Activated naive CD8-positive, alpha-beta T cell treated with anti-CD3 and anti-CD28 coated beads, Interleukin-2, amount 10 ng/mL, durations not matched to agents 7 days and 5 days (primary cell): ENCODE measurements at regions not wholly inside any gene's neighbourhood (a gene's known extent, or its start where the extent isn't known, plus 50 kb on each side); places are given as distances from the start of the nearest gene placed in this dataset.

Experiments
- ATAC-seq: fragments of 150-1000 bp; cut with Tn5 transposase; one replicate; pipeline ENCODE4 v1.10.0; 2021; ENCODE audit warnings: low read depth, moderate library complexity
- POLR2A ChIA-PET: fragments of 350-600 bp; sonication (Branson Sonifier 250); formaldehyde crosslinking; loops from one replicate; lab custom pipeline; 2021; ENCODE audit warnings: antibody characterized with exemption; lab: Charles Lee
- DNase-seq: peaks from one replicate; pipeline ENCODE4 v3.0.0; 2021
- H3K27ac Mint-ChIP-seq: one replicate; pipeline ENCODE4 v1.8.0; 2022; ENCODE audit warnings: mild to moderate bottlenecking, mixed read lengths
- H3K27me3 Mint-ChIP-seq: one replicate; pipeline ENCODE4 v1.8.0; 2022; ENCODE audit warnings: mild to moderate bottlenecking, moderate library complexity, mixed read lengths
- H3K36me3 Mint-ChIP-seq: one replicate; pipeline ENCODE4 v1.8.0; 2021; ENCODE audit warnings: mild to moderate bottlenecking, mixed read lengths
- H3K4me1 Mint-ChIP-seq: one replicate; pipeline ENCODE4 v1.8.0; 2021; ENCODE audit warnings: mixed read lengths
- H3K4me3 Mint-ChIP-seq: one replicate; pipeline ENCODE4 v1.8.0; 2022; ENCODE audit warnings: mild to moderate bottlenecking, moderate library complexity, mixed read lengths
- H3K9me3 Mint-ChIP-seq: one replicate; pipeline ENCODE4 v1.8.0; 2021; ENCODE audit warnings: mixed read lengths

- H3K4me1 Mint-ChIP-seq, result peaks cover 4% of the 10 kb centered on the region
- no peak for ATAC-seq
- no peaks in the 10 kb centered on the region for H3K9me3 Mint-ChIP-seq
- no peak overlapping the region for H3K27ac Mint-ChIP-seq
- H3K36me3 Mint-ChIP-seq, result no peaks in the 10 kb centered on the region
- no peaks in the 10 kb centered on the region for H3K27me3 Mint-ChIP-seq
- no peak overlapping the region for H3K4me3 Mint-ChIP-seq
- POLR2A ChIA-PET, result no interaction called here
- DNase-seq, result no peak
Measured at GRCh38 chr2:189372688-189373257, 68.5 kb upstream of the WDR75 start.

GRCh38 chr2:189374481-189374880 lies 66.8 kb upstream of the WDR75 start:
- no peaks in the 10 kb centered on the region for H3K9me3 Mint-ChIP-seq
- H3K27me3 Mint-ChIP-seq, result no peaks in the 10 kb centered on the region
- H3K4me3 Mint-ChIP-seq, result no peak overlapping the region
- peaks cover 4% of the 10 kb centered on the region for H3K4me1 Mint-ChIP-seq
- H3K36me3 Mint-ChIP-seq, result no peaks in the 10 kb centered on the region
- ATAC-seq (no peak), DNase-seq (no peak)
- no peak overlapping the region for H3K27ac Mint-ChIP-seq
- POLR2A ChIA-PET, result interaction anchor here (0.7 kb wide), 1 partner anchor 87 kb away, joined by 3 read pairs; no protein-coding TSS in a partner anchor

DNA sequence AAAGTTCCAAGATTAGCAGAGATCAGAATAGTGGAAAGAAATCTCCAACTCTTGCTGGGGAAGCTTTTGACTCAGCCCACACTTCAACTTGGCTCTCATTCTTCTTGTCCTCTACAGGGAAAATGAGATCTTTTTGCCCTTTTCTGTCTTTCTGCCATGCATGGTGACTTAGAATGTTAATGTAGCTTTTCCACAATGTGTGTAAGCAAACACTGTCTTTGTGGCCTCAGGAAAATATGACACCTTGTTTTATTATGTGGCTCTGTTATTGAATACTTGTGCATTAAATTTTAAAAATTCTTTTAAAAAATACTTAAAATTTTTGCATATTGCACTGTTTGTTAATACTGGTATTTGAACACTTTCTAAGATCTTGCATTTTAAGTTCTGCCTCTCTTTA lies 65.4 kb upstream of the WDR75 start:
- no peak for ATAC-seq
- no peak overlapping the region for H3K4me3 Mint-ChIP-seq
- H3K27ac Mint-ChIP-seq, result no peak overlapping the region
- POLR2A ChIA-PET, result no interaction called here
- H3K27me3 Mint-ChIP-seq, result no peaks in the 10 kb centered on the region
- DNase-seq, result no peak
- peaks cover 4% of the 10 kb centered on the region for H3K4me1 Mint-ChIP-seq
- no peaks in the 10 kb centered on the region for H3K9me3 Mint-ChIP-seq
- no peaks in the 10 kb centered on the region for H3K36me3 Mint-ChIP-seq

- ATAC-seq, result no peak
- no peak overlapping the region for H3K4me3 Mint-ChIP-seq
- H3K9me3 Mint-ChIP-seq, result no peaks in the 10 kb centered on the region
- H3K27me3 Mint-ChIP-seq, result no peaks in the 10 kb centered on the region
- POLR2A ChIA-PET, result no interaction called here
- H3K36me3 Mint-ChIP-seq, result no peaks in the 10 kb centered on the region
- H3K27ac Mint-ChIP-seq, result no peak overlapping the region
- no peak for DNase-seq
- H3K4me1 Mint-ChIP-seq, result no peaks in the 10 kb centered on the region
Measured at GRCh38 chr2:189379287-189379630, 62.0 kb upstream of the WDR75 start.

DNA sequence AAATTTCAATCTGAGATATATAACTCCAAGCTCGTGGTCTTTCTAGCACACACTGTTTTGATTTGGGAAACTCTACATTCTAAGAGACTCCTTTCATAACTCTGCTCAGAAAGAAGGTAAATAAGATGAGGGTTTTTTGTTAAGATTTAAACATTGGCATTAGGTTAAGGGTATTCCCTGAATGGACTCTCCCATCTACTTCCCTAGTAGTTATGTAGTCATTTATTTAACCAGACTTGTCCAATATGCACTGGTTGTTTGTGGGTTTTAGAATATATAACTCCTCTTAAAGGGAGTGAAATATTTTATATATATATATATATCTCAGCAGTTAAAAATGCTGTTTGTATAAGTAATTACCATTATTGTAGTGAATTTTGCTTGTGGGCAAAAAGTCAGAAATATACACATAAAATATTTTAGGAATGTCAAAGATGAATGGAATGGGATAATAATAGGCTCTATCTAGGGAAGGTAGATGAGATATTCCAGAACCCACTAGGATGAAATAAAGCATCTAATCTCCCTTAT lies 61.5 kb upstream of the WDR75 start:
- ATAC-seq (no peak), DNase-seq (no peak)
- H3K36me3 Mint-ChIP-seq, result no peaks in the 10 kb centered on the region
- H3K4me1 Mint-ChIP-seq, result no peaks in the 10 kb centered on the region
- H3K4me3 Mint-ChIP-seq, result no peak overlapping the region
- no peaks in the 10 kb centered on the region for H3K9me3 Mint-ChIP-seq
- H3K27me3 Mint-ChIP-seq, result no peaks in the 10 kb centered on the region
- H3K27ac Mint-ChIP-seq, result no peak overlapping the region
- POLR2A ChIA-PET, result no interaction called here

DNA sequence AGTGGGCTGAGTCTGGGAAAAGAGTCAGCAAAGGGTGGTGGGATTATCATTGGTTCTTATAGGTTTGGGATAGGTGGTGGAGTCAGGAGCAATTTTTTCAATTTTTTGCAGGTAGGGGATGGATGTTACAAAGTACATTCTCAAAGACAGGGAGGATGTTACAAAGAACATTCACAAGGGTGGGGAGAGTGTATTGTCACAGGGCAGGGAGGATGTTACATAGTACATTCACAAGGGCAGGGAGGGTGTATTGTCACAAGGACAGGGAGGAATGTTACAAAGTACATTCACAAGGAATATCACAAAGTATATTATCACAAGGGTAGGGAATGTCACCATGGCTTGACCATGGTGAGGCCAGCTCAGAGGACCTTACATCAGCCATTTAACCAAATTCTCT lies 58.6 kb upstream of the WDR75 start:
- no peak for ATAC-seq
- Mint-ChIP-seq H3K27ac (no peak overlapping the region), H3K27me3 (no peaks in the 10 kb centered on the region), H3K9me3 (no peaks in the 10 kb centered on the region), H3K36me3 (no peaks in the 10 kb centered on the region), H3K4me1 (no peaks in the 10 kb centered on the region), H3K4me3 (no peak overlapping the region)
- POLR2A ChIA-PET, result no interaction called here
- DNase-seq, result no peak

- ATAC-seq, result no peak
- no peaks in the 10 kb centered on the region for H3K4me1 Mint-ChIP-seq
- no peak overlapping the region for H3K4me3 Mint-ChIP-seq
- POLR2A ChIA-PET, result no interaction called here
- no peaks in the 10 kb centered on the region for H3K36me3 Mint-ChIP-seq
- H3K27ac Mint-ChIP-seq, result no peak overlapping the region
- DNase-seq, result no peak
- no peaks in the 10 kb centered on the region for H3K9me3 Mint-ChIP-seq
- H3K27me3 Mint-ChIP-seq, result no peaks in the 10 kb centered on the region
Measured at GRCh38 chr2:189386741-189387140, 54.5 kb upstream of the WDR75 start.

DNA sequence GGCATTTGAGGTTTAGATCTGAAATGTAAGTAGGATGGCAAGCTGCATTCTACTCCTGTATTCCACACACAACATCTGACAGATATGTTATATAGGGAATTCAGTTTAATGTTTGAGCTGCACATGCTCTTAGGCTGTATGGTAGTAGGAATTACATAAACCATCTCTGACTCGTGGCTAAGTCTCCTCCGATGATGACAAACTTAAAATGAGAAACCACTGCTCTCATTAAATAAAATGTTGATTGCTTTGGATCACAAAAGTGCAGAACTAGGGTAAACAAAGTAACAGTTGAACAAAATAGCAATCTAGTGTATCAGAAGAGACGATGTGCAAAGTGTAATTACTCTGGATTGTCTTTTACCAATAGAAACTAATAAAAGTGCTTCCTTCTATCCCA lies 50.1 kb upstream of the WDR75 start:
- POLR2A ChIA-PET, result no interaction called here
- ATAC-seq (no peak), DNase-seq (no peak)
- Mint-ChIP-seq H3K36me3 (no peaks in the 10 kb centered on the region), H3K9me3 (no peaks in the 10 kb centered on the region), H3K27ac (no peak overlapping the region), H3K4me3 (no peak overlapping the region), H3K27me3 (no peaks in the 10 kb centered on the region), H3K4me1 (peaks cover 2% of the 10 kb centered on the region)
